Glomerular visceral epithelial cell (primary cell): ENCODE measurements at regions not wholly inside any gene's neighbourhood (a gene's known extent, or its start where the extent isn't known, plus 50 kb on each side); places are given as distances from the start of the nearest gene placed in this dataset.
A peak's percentile ranks its signal among the peaks of the same experiment; 100 is the strongest.

Experiments used
- DNase-seq: peaks from one replicate; pipeline ENCODE4 v3.0.0-alpha.2; 2016; ENCODE audit errors: extremely low spot score

DNA sequence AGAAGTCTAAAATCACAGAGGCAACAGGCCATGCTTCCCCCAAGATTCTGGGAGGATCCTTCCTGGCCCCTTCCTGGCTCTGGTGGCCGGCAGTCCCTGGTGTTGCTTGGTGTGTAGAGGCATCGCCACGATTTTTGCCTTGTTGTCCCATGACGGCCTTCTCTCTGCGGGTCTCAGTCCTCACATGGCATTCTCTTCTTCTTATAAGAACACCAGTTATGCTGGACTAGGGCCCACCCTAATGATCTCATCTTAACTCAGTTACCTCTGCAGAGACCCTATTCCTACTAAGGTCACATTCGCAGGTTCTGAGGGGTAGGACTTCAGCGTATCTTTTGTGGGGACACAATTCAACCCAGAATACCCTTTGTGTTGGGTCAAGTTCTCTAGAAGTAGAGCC is 168.0 kb downstream of the LINC00237 start:
- DNase-seq: no peak

DNA sequence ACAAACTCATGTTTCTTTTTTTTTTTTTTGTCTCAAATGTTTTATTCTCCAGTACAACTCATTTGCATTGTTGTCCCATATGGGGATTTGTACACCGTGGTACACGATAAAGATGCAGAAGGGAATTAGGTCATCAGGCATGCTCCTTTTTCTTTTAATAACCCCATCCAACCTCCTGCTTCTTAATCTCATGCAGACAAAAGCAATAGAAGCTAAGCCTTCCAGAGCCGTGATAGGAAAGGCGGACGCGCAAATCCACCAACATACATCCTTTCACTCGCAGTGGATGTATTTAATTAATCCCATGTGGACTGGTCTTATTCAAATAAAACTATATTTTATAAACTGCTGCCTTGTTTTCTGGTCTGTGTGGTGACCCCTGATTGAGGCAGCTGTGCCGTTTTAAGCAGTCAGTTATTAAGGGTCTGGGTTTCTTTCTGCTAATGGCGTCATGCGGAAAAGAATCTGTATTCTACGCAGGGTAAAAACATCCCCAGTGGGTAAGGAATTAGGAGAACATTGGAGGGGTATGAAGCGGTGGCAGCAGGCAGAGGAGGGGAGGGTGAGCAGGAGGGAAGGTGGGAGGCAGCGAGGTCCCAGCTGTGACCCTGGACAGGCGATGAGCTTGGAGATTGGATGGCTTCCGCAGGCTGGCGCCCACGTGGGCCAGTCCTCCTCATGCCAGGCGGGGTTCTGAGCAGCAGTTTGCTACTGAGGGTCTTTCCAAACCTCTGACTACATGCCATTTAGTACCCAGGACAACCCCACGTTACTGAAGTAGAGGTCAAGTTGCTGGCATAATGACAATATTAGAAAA is 172.8 kb downstream of the LINC00237 start:
- DNase-seq: no peak

DNA sequence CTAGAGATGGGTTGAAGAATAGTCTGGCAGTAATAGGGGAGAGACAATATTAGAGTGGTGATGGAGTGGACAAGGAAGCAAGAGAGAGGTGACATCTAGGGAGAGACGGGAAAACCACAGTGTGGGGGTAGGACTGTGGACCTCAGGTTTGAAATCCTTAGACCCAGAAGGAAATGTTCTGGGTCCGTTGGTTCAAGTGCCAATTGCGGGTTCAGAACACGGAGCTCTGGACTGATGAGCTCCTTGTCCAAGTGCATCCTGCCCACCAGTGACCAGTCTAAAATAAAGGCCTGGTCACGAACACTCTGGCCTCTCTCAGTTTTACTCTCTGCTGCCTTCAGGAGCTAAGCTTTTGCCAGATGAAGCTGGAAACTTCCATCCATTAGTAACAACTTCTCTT is 174.0 kb downstream of the LINC00237 start:
- no peak for DNase-seq

- DNase-seq: no peak
Measured at GRCh38 chr20:20931632-20932031, 174.5 kb downstream of the LINC00237 start.

DNA sequence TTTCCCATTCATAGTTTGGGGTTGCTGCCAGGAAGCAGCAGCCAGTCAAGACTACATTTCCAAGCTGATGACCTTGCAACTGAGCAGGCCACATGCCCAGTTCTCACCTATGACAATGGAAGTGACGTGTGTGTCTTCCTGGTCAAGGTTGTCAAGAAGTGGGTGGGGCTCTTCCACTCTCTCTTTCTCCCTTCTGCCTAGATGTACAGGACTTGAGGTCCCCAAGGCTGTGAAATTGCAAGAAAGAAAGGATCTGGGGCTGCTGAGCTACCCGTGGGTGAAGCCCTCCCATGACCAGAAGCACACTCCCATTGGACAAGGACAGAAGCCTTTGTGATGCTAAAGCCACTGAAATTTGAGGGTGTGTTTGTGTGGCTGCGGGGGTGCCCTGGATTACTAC is 175.1 kb downstream of the LINC00237 start:
- no peak for DNase-seq

- DNase-seq: no peak
Measured at GRCh38 chr20:20930500-20930899, 175.7 kb downstream of the LINC00237 start.

DNA sequence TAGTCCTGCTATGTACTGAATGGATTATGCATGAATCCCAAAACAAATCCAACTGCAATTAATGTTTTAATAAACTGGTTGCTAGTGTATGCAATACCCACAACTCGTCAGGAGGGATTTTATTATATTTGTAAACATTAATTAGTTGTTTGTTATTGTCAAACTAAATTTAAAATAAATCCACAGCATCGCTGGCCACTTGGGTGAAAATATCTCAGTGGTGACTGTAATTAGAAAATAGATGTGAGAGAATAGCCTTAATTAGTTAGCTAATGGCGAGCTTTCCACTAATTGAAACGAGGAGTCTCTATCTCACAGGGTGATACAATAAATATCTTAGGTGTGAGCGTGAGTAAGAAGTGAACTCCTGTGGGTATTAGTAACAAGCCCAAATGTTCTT is 176.8 kb downstream of the LINC00237 start:
- DNase-seq: no peak

GRCh38 chr20:20926222-20926905 is 179.8 kb downstream of the LINC00237 start:
- no peak for DNase-seq

GRCh38 chr20:20920433-20920832 is 185.7 kb downstream of the LINC00237 start:
- no peak for DNase-seq

DNA sequence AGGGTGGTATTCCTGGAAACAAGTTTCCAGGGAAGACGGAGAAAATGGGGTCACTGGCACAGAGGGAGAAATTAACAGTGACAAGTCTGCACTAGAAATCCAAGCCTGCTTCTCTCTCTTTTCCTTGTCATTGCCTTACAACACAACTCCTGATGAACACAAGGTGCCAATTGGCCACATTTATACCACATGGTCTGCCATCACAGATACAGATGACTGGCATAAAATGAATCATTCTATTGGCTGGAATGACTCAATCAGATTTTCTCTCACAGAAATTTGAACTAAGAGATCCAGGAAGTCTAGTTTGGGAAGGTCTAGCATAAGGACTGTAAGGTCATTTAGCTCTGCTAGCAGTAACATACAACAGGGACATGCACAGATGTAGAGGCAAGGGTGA is 190.3 kb downstream of the LINC00237 start:
- DNase-seq: no peak

DNA sequence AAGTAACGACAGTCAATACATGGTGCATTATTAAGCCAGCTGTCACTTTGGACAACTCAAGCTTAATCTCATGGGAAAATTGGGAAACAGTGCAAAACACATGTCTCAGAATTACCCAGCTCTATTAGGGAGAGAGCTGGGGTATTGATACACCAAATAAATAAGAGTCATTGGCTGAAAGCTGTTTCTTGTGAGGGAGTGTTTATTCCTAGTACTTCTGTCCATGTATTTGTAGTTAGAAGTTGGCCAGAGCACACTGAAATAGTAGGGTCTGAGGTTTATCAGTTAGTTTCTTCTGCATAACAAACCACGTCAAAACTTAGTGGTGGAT is 192.0 kb upstream of the RALGAPA2 start:
- no peak for DNase-seq

- DNase-seq: no peak
Measured at GRCh38 chr20:20903773-20904500, 191.5 kb upstream of the RALGAPA2 start.

GRCh38 chr20:20897922-20898321 is 185.5 kb upstream of the RALGAPA2 start:
- no peak for DNase-seq

DNA sequence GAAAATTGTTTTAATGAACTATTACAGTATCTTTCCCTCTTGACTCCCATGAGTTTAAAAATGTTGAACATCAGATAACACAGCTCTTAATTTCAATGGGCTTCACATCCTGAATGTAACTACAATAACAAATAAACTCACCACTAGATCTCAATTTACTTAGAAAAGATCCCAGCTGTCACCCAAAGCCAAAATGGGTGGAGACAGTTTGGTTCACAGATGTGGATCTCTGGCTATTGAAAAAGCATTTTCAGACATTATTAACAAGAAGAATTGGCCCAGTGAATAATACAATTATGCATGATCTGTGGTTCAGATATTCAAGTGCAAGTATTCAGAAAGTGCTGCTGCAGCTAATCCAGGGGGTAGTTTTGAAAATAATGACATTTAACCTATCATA is 184.7 kb upstream of the RALGAPA2 start:
- DNase-seq: no peak

DNA sequence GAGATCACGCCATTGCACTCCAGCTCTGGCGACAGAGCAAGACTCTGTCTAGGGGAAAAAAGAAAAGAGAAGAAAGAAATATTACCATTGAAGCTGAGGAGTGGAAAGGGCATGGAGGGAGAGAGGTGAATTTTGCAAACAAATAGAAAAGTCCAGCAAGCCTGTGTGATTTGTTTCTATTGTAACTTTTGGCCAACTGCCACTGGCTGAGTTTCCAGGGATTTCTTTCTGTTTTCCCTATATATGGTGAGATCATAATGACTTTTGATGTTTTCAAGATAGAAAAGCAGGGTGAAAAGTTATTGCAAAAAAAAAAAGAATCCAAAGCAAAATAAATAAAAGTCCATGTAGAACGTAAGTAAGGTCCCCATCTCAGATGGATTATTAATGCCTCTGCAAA is 184.2 kb upstream of the RALGAPA2 start:
- no peak for DNase-seq

DNA sequence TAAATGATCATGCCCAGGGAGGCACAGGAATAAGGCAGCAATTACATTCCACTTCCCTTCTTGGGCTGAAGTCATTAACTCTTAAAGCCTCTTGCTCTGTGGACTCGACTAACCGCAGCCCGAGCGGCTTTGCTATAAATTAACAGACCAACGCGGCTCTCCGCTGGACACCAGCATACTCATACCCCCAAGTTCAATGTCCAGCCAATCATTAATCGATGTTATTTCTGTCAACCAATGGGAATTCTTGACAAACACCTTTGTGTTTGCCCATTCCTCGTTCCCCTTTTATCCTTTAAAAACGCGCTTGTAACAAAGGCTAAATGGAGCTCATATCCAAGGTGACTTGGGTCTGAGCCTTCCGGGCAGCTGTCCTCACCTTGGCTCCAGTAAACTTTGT is 183.1 kb upstream of the RALGAPA2 start:
- DNase-seq: peak; percentile 8

- DNase-seq: no peak
Measured at GRCh38 chr20:20894753-20895152, 182.3 kb upstream of the RALGAPA2 start.

GRCh38 chr20:20894280-20894679 is 181.8 kb upstream of the RALGAPA2 start:
- no peak for DNase-seq

GRCh38 chr20:20892328-20892727 is 179.9 kb upstream of the RALGAPA2 start:
- no peak for DNase-seq

DNA sequence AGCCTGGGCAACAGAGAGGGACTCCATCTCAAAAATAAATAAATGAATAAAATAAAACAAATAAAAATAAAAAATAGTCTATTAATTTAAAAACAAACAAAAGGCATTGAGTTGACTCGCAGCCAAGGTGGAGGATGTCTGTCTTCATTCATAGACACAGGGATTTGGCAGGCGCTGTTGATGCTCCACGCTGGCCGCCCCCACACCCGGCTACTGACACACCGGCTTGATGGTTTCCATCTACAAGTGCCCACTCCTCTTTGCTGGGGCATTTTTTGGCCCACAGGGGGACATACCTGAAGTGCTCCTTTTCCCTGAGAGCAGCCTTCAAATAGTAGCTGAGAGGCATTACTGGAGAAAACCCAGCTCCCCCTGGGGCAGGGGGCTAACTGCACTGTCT is 178.3 kb upstream of the RALGAPA2 start:
- no peak for DNase-seq

DNA sequence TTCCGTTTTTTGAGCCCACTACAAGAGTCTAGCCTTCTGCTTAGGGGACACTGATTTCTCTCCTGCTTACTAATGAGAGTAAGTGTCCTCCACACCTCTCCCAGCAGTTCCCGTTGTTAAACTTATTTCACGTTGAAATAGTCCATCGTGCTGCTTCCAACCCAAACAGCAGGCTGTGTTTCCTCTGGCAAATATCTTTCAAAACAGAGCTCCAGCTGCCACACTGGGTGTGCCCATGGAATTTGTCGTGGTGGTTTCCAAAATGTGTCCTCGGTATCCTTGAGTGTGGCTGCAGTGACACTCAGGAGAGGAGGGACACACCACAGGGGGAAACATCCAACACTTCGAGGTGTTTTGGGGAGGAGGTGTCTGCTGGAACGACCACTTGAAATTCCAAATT is 176.5 kb upstream of the RALGAPA2 start:
- no peak for DNase-seq

- no peak for DNase-seq
Measured at GRCh38 chr20:20888266-20888656, 175.8 kb upstream of the RALGAPA2 start.
